SK-N-SH (cell line): ENCODE measurements at regions not wholly inside any gene's neighbourhood (a gene's known extent, or its start where the extent isn't known, plus 50 kb on each side); places are given as distances from the start of the nearest gene placed in this dataset.

Source experiments
- CTCF ChIA-PET: fragments of 300-600, 350-600 bp; formaldehyde crosslinking; extraction: SDS; loops from one replicate; lab custom pipeline; 2021; lab: Yijun Ruan, JAX
- POLR2A ChIA-PET: fragments of 350-600 bp; sonication (Branson Sonifier 250); formaldehyde crosslinking; extraction: SDS; loops from one replicate; lab custom pipeline; 2020; ENCODE audit warnings: antibody characterized with exemption, inconsistent platforms; lab: Yijun Ruan, JAX
- DNase-seq: peaks from one replicate; pipeline ENCODE4 v3.0.0; 2012
- H2AFZ ChIP-seq: fragments of 200-600 bp; sonication (generic); 2 replicates; pipeline ENCODE4 v1.8.1; 2016; ENCODE audit warnings: antibody characterized with exemption, mild to moderate bottlenecking, low read depth
- H3F3A ChIP-seq: fragments of 200-600 bp; sonication (generic); replicated peaks from 2 replicates; pipeline ENCODE3; 2016; ENCODE audit warnings: antibody characterized with exemption, mild to moderate bottlenecking; ENCODE audit not compliant: insufficient read depth
- H3K27ac ChIP-seq, 2 experiments: fragments of 200-500 bp in 1 of 2; fragments of 200-600 bp in 1 of 2; sonication (Bioruptor generic) in 1 of 2; sonication (generic), shearing (Covaris generic) in 1 of 2; 2 replicates each; pipeline versions ENCODE4 v1.5.1 to v1.6.1; 2014 to 2016; ENCODE audit warnings: low read depth in 2 of 2, inconsistent platforms in 1 of 2, low read length in 1 of 2, mild to moderate bottlenecking in 1 of 2, mixed read lengths in 1 of 2
- H3K27me3 ChIP-seq: fragments of 200-600 bp; sonication (generic), shearing (Covaris generic); 2 replicates; pipeline ENCODE4 v1.6.1; 2016; ENCODE audit warnings: mixed run types; ENCODE audit not compliant: insufficient read depth
- H3K36me3 ChIP-seq, 2 experiments: fragments of 200-500 bp in 1 of 2; fragments of 200-600 bp in 1 of 2; sonication (Bioruptor generic) in 1 of 2; sonication (generic) in 1 of 2; replicated peaks in 1 of 2; 2 replicates each; pipeline versions ENCODE3 to v1.5.1; 2014 to 2016; ENCODE audit warnings: low read length in 1 of 2, mild to moderate bottlenecking in 1 of 2; ENCODE audit not compliant: insufficient read depth in 2 of 2, control insufficient read depth in 1 of 2
- H3K4me1 ChIP-seq, 2 experiments: fragments of 200-500 bp in 1 of 2; fragments of 200-600 bp in 1 of 2; sonication (Bioruptor generic) in 1 of 2; sonication (generic), shearing (Covaris generic) in 1 of 2; 2 replicates each; pipeline versions ENCODE4 v1.5.1 to v1.6.1; 2014 to 2016; ENCODE audit warnings: low read depth in 1 of 2, low read length in 1 of 2, mixed run types in 1 of 2; ENCODE audit not compliant: insufficient read depth in 2 of 2, control insufficient read depth in 1 of 2
- H3K4me2 ChIP-seq: fragments of 200-600 bp; sonication (generic), shearing (Covaris generic); 2 replicates; pipeline ENCODE4 v1.6.1; 2017; ENCODE audit warnings: mixed run types
- H3K4me3 ChIP-seq, 2 experiments: fragments of 200-500 bp in 1 of 2; fragments of 200-600 bp in 1 of 2; sonication (Bioruptor generic) in 1 of 2; sonication (generic), shearing (Covaris generic) in 1 of 2; 2 replicates each; pipeline versions ENCODE4 v1.5.1 to v1.8.1; 2014 to 2016; ENCODE audit warnings: low read depth in 2 of 2, inconsistent platforms in 1 of 2, low read length in 1 of 2, mild to moderate bottlenecking in 1 of 2, mixed read lengths in 1 of 2, moderate library complexity in 1 of 2
- H3K79me2 ChIP-seq: fragments of 200-600 bp; sonication (generic); 2 replicates; pipeline ENCODE4 v1.8.1; 2017; ENCODE audit warnings: mild to moderate bottlenecking; ENCODE audit not compliant: insufficient read depth
- H3K9ac ChIP-seq: fragments of 200-600 bp; sonication (generic); 2 replicates; pipeline ENCODE4 v1.6.1; 2017; ENCODE audit warnings: mixed run types
- H3K9me2 ChIP-seq: fragments of 200-600 bp; sonication (generic); 2 replicates; pipeline ENCODE4 v1.6.1; 2017; ENCODE audit warnings: mixed run types
- H3K9me3 ChIP-seq: fragments of 200-600 bp; sonication (generic); 2 replicates; pipeline ENCODE4 v1.6.1; 2017; ENCODE audit warnings: mixed run types, mild to moderate bottlenecking, moderate library complexity
- H4K20me1 ChIP-seq: fragments of 200-600 bp; sonication (generic); 2 replicates; pipeline ENCODE4 v1.6.1; 2017; ENCODE audit warnings: mild to moderate bottlenecking, mixed run types; ENCODE audit not compliant: insufficient read depth
- EZH2phosphoT487 ChIP-seq: fragments of 200-600 bp; sonication (generic); IDR thresholded peaks from 2 replicates; pipeline ENCODE4 v1.6.1; 2017; ENCODE audit warnings: low read depth, mixed run types, mild to moderate bottlenecking, antibody characterized with exemption, moderate library complexity, borderline replicate concordance
- FOSL2 ChIP-seq: IDR thresholded peaks from 2 replicates; pipeline ENCODE4 v1.4.0; 2012; ENCODE audit warnings: low read depth, mild to moderate bottlenecking, moderate library complexity, borderline replicate concordance
- FOXJ3 ChIP-seq: sonication (generic); formaldehyde crosslinking; IDR thresholded peaks from 2 replicates; pipeline ENCODE4 v1.5.1; 2020; ENCODE audit warnings: mild to moderate bottlenecking, missing genetic modification reagents
- GABPA ChIP-seq: IDR thresholded peaks from 2 replicates; pipeline ENCODE4 v1.4.0; 2012; ENCODE audit warnings: low read depth, mild to moderate bottlenecking
- MXI1 ChIP-seq: IDR thresholded peaks from 2 replicates; pipeline ENCODE4 v1.6.1; 2012; ENCODE audit warnings: mild to moderate bottlenecking, low read depth, low read length, improper control_type of control experiment
- RAD21 ChIP-seq: IDR thresholded peaks from 2 replicates; pipeline ENCODE4 v1.6.1; 2012; ENCODE audit warnings: mild to moderate bottlenecking, low read length
- SIN3A ChIP-seq: IDR thresholded peaks from 2 replicates; pipeline ENCODE4 v1.6.1; 2012; ENCODE audit warnings: low read depth, mild to moderate bottlenecking, low read length, moderate library complexity, borderline replicate concordance
- SMC3 ChIP-seq: IDR thresholded peaks from 2 replicates; pipeline ENCODE4 v1.6.1; 2012; ENCODE audit warnings: low read depth, low read length, improper control_type of control experiment
- TAF1 ChIP-seq: IDR thresholded peaks from 2 replicates; pipeline ENCODE4 v1.6.1; 2012; ENCODE audit warnings: low read depth, mild to moderate bottlenecking, low read length, moderate library complexity, borderline replicate concordance
- TCF12 ChIP-seq: IDR thresholded peaks from 2 replicates; pipeline ENCODE4 v1.4.0; 2012
- YY1 ChIP-seq: IDR thresholded peaks from 2 replicates; pipeline ENCODE4 v1.4.0; 2012; ENCODE audit warnings: low read depth, mild to moderate bottlenecking
- WGBS: methylation state at CpG from one replicate; pipeline ENCODE4 v1.1.6; 2017; ENCODE audit warnings: low lambda C conversion rate; 5-methylcytosine and 5-hydroxymethylcytosine counted together
- TF ChIP-seq, protein P1 (sequence below): fragments of 150-350 bp; IDR thresholded peaks from 2 replicates; pipeline ENCODE4 v1.6.1; 2017; ENCODE audit warnings: antibody characterized with exemption, low read length, low read depth, borderline replicate concordance

- H3K4me1 ChIP-seq: no peaks in the 10 kb centered on the region
- H3K9me3 ChIP-seq: no peaks in the 10 kb centered on the region; the same call in 1 of the 2 replicates
- H3K4me3 ChIP-seq: no peak overlapping the region
- H3K79me2 ChIP-seq: no peaks in the 10 kb centered on the region
- DNase-seq: no peak
- H3K4me2 ChIP-seq: no peak overlapping the region
- H2AFZ ChIP-seq: no peak overlapping the region
- no peak overlapping the region for H3K9ac ChIP-seq
- no peaks in the 10 kb centered on the region for H3K36me3 ChIP-seq
- H4K20me1 ChIP-seq: no peaks in the 10 kb centered on the region
- no peaks in the 10 kb centered on the region for H3K9me2 ChIP-seq
- WGBS: 35% methylated on average over 2 of the region's 2 CpGs
- ChIA-PET POLR2A (no interaction called here), CTCF (no interaction called here)
- no peak for TF ChIP-seq GABPA
- TF ChIP-seq FOSL2: no peak
- no peak for TF ChIP-seq RAD21
- TF ChIP-seq SIN3A: no peak
- TF ChIP-seq TCF12: no peak
- no peak overlapping the region for H3K27ac ChIP-seq
- no peaks in the 10 kb centered on the region for H3K27me3 ChIP-seq
- H3F3A ChIP-seq: no peaks in the 10 kb centered on the region
Observed at GRCh38 chr13:62057286-62057685, 641.6 kb upstream of the PCDH20 start.

- WGBS: 33% methylated on average over 2 of the region's 2 CpGs
- no peaks in the 10 kb centered on the region for H3K36me3 ChIP-seq
- H3K9ac ChIP-seq: no peak overlapping the region
- DNase-seq: no peak
- no peaks in the 10 kb centered on the region for H3F3A ChIP-seq
- H3K4me3 ChIP-seq: no peak overlapping the region
- H3K4me2 ChIP-seq: no peak overlapping the region
- no peaks in the 10 kb centered on the region for H3K4me1 ChIP-seq
- POLR2A ChIA-PET: no interaction called here
- H4K20me1 ChIP-seq: no peaks in the 10 kb centered on the region
- TF ChIP-seq, protein P1, sequence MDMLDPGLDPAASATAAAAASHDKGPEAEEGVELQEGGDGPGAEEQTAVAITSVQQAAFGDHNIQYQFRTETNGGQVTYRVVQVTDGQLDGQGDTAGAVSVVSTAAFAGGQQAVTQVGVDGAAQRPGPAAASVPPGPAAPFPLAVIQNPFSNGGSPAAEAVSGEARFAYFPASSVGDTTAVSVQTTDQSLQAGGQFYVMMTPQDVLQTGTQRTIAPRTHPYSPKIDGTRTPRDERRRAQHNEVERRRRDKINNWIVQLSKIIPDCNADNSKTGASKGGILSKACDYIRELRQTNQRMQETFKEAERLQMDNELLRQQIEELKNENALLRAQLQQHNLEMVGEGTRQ: no peak
- TF ChIP-seq TAF1 (no peak), EZH2phosphoT487 (no peak), YY1 (no peak), SMC3 (no peak), FOXJ3 (no peak), SIN3A (no peak)
- TF ChIP-seq, all 33 proteins: peak for 0
- H3K79me2 ChIP-seq: no peaks in the 10 kb centered on the region
- no peaks in the 10 kb centered on the region for H3K9me2 ChIP-seq
- no peak overlapping the region for H2AFZ ChIP-seq
- CTCF ChIA-PET: no interaction called here
- H3K9me3 ChIP-seq: no peaks in the 10 kb centered on the region
- no peaks in the 10 kb centered on the region for H3K27me3 ChIP-seq
- H3K27ac ChIP-seq: no peak overlapping the region
Observed at GRCh38 chr13:62049992-62050391, 634.3 kb upstream of the PCDH20 start.

GRCh38 chr13:62046512-62046911 is 630.9 kb upstream of the PCDH20 start:
- H2AFZ ChIP-seq: no peak overlapping the region
- H3K9me2 ChIP-seq: no peaks in the 10 kb centered on the region
- no peak overlapping the region for H3K9ac ChIP-seq
- H4K20me1 ChIP-seq: no peaks in the 10 kb centered on the region
- H3K79me2 ChIP-seq: no peaks in the 10 kb centered on the region
- CTCF ChIA-PET: no interaction called here
- no peaks in the 10 kb centered on the region for H3K4me1 ChIP-seq
- DNase-seq: peak; percentile 1
- H3K4me2 ChIP-seq: no peak overlapping the region
- POLR2A ChIA-PET: no interaction called here
- H3K27me3 ChIP-seq: no peaks in the 10 kb centered on the region
- H3K4me3 ChIP-seq: no peak overlapping the region
- no peak for TF ChIP-seq MXI1
- 44% methylated on average over 9 of the region's 13 CpGs for WGBS
- no peak overlapping the region for H3K27ac ChIP-seq
- H3K9me3 ChIP-seq: no peaks in the 10 kb centered on the region
- H3K36me3 ChIP-seq: no peaks in the 10 kb centered on the region
- H3F3A ChIP-seq: no peaks in the 10 kb centered on the region
